HG02852 (cell line): ENCODE measurements at regions not wholly inside any gene's neighbourhood (a gene's known extent, or its start where the extent isn't known, plus 50 kb on each side); places are given as distances from the start of the nearest gene placed in this dataset.
"Not testable (repeated sequence)": the region's sequence is repeated elsewhere in the genome, so short reads cannot be mapped to it uniquely, and the experiment has no call there.

ENCODE experiments used
- ATAC-seq: cut with Tn5 transposase; IDR thresholded peaks from one replicate; pipeline ENCODE4 v1.9.1; 2021; ENCODE audit warnings: mild to moderate bottlenecking, moderate library complexity; ENCODE audit not compliant: unreplicated experiment

- ATAC-seq, result no peak
Measured at GRCh38 chr12:60231976-60232907, 636.4 kb downstream of the SLC16A7 start.

DNA sequence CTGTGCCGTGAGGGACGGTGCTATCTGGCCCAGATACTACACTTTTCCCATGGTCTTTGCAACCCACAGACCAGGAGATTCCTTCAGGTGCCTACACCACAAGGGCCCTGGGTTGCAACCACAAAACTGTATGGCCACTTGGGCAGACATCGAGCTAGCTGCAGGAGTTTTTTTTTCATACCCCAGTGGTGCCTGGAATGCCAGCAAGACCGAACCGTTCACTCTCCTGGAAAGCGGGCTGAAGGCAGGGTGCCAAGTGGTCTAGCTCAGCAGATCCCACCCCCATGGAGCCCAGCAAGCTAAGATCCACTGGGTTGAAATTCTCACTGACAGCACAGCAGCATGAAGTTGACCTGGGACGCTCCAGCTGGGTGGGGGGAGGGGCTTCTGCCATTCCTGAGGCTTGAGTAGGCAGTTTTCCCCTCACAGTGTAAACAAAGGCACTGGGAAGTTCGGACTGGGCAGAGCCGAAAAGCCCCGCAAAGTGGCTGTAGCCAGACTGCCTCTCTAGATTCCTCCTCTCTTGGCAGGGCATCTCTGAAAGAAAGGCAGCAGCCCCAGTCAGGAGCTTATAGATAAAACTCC is 638.9 kb downstream of the SLC16A7 start:
- not testable (repeated sequence) for ATAC-seq

DNA sequence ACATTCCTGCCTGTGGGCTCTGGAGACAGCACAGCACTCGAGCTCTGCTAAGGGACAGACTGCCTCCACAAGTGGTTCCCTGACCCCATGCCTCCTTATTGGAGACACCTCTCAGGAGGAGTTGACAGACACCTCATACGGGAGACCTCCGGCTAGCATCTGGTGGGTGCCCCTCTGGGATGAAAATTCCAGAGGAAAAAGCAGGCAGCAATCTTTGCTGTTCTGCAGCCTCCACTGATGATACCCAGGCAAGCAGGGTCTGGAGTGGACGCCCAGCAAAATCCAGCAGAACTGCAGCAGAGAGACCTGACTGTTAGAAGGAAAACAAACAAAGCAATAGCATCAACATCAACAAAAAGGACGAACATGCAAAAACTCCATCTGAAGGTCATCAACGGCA is 639.4 kb downstream of the SLC16A7 start:
- ATAC-seq, result no peak

GRCh38 chr12:60236416-60236815 is 640.6 kb downstream of the SLC16A7 start:
- not testable (repeated sequence) for ATAC-seq

- ATAC-seq, result no peak
Measured at GRCh38 chr12:60240891-60241290, 645.1 kb downstream of the SLC16A7 start.

DNA sequence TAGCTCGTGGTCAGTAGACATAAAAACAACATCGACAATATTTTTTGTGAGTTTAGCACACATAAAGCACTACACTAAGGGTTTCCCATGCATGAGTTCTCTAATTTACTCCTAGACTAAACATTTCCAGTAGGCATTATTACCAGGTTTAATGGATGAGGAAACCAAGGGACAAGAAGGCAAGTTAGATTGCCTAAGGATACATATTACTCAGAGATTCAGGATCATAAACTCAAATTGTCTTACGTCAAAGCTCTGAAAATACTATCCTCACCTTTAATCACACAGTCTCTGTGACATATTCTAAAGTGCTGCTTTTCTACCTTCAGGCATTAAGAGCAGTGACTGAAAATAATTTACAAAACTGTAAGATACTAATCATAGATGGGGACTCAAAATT is 655.3 kb downstream of the SLC16A7 start:
- ATAC-seq, result no peak

- no peak for ATAC-seq
Measured at GRCh38 chr12:60252359-60253096, 656.7 kb downstream of the SLC16A7 start.

DNA sequence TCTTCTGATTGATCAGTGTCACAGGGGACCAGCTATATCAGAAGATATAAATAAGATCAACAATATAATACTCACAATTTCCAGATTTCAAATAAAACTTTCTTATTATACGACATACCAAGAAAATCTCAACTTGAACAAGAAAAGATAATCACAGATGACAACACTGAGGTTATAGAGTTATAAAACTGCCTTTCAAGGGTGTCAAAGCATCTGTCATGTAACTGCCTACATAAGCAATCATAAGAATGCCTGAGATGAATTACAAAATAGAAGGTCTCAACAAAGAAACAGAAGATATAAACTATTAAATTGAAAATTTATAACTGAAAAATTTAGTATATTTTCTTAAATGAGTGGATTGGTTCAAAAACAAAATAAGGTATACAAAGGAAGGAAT is 659.2 kb downstream of the SLC16A7 start:
- ATAC-seq, result no peak

GRCh38 chr12:60257063-60257462 is 661.2 kb downstream of the SLC16A7 start:
- ATAC-seq, result no peak

DNA sequence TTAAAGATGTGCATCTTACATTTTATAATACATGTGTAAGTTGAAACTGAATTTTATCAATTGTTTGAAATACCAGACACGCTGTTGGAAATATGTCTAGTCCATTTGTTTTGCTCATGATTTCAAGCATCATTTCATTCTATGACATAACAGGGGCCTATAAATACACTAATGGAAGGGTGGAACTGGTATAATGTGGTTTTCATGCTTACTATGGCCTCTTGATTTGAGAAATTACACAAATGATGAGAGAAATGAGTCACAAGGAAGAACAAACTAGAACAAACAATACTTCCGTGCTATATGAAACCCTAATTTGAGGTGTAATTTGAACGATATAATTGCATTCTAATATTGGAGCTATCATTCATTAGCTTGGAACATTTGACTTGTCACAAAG is 663.4 kb downstream of the SLC16A7 start:
- no peak for ATAC-seq

- ATAC-seq, result no peak
Measured at GRCh38 chr12:60262378-60262777, 666.5 kb downstream of the SLC16A7 start.

- ATAC-seq, result no peak
Measured at GRCh38 chr12:60263161-60263560, 667.3 kb downstream of the SLC16A7 start.

- ATAC-seq, result no peak
Measured at GRCh38 chr12:60263836-60264493, 668.1 kb downstream of the SLC16A7 start.

- ATAC-seq, result no peak
Measured at GRCh38 chr12:60265741-60266140, 669.9 kb downstream of the SLC16A7 start.

GRCh38 chr12:60266381-60266852 is 670.6 kb downstream of the SLC16A7 start:
- ATAC-seq, result no peak

GRCh38 chr12:60269611-60270269 is 673.9 kb downstream of the SLC16A7 start:
- ATAC-seq, result no peak

GRCh38 chr12:60271816-60272215 is 676.0 kb downstream of the SLC16A7 start:
- no peak for ATAC-seq

GRCh38 chr12:60278209-60278608 is 682.4 kb downstream of the SLC16A7 start:
- no peak for ATAC-seq

DNA sequence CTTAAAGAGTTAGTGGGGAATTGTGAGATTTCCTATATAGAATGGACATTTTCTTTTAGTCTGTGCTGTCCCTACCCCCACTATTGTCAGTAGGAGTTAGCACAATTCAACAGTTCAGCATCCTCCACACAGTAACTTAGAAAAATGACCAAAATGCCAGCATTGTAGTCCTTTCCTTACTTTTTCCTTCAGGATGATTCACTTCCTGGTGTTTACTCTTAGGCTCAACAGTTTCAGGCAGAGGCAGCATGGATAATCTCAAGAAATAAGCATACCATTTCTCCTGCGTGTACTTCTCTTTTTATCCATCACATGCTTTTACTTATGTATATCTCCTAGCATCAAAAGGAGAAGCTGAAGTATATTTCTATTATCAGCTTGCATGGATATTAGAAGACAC is 683.4 kb downstream of the SLC16A7 start:
- no peak for ATAC-seq

- no peak for ATAC-seq
Measured at GRCh38 chr12:60281522-60281921, 685.7 kb downstream of the SLC16A7 start.
